Astrocyte of the cerebellum (primary cell): ENCODE measurements at regions not wholly inside any gene's neighbourhood (a gene's known extent, or its start where the extent isn't known, plus 50 kb on each side); places are given as distances from the start of the nearest gene placed in this dataset.
A peak's percentile ranks its signal among the peaks of the same experiment; 100 is the strongest.

ENCODE experiments used
- DNase-seq: peaks from one replicate; pipeline ENCODE4 v3.0.0-alpha.2; 2011; ENCODE audit warnings: low read depth
- H3K4me3 ChIP-seq: 2 replicates; pipeline ENCODE4 v1.5.1; 2011; ENCODE audit warnings: mild to moderate bottlenecking, low read depth, low read length, moderate library complexity
- CTCF ChIP-seq: IDR thresholded peaks from 2 replicates; pipeline ENCODE4 v1.5.1; 2012; ENCODE audit warnings: low read length, low read depth, moderate library complexity, mild to moderate bottlenecking; ENCODE audit errors: missing control alignments
- in situ Hi-C: cut with HindIII; loops from 2 replicates; pipeline ENCODE4 v1.10.0; 2017; ENCODE audit warnings: low sequenced_read_pairs

GRCh38 chr3:70120357-70120966 is 120.9 kb downstream of the SAMMSON start:
- in situ Hi-C loops = no loop called here
- DNase-seq = peak; percentile 45
- H3K4me3 ChIP-seq = no peak overlapping the region
- peak; percentile 72 for TF ChIP-seq CTCF

GRCh38 chr3:70127192-70127591 is 127.7 kb downstream of the SAMMSON start:
- in situ Hi-C loops = no loop called here
- TF ChIP-seq CTCF = no peak
- H3K4me3 ChIP-seq = no peak overlapping the region
- no peak for DNase-seq

GRCh38 chr3:70137366-70137765 is 137.8 kb downstream of the SAMMSON start:
- no peak overlapping the region for H3K4me3 ChIP-seq
- DNase-seq = no peak
- no peak for TF ChIP-seq CTCF
- in situ Hi-C loops = no loop called here

GRCh38 chr3:70138606-70139005 is 139.1 kb downstream of the SAMMSON start:
- H3K4me3 ChIP-seq = no peak overlapping the region
- no peak for TF ChIP-seq CTCF
- no peak for DNase-seq
- in situ Hi-C loops = no loop called here
